GM12865 (cell line): ENCODE measurements at regions not wholly inside any gene's neighbourhood (a gene's known extent, or its start where the extent isn't known, plus 50 kb on each side); places are given as distances from the start of the nearest gene placed in this dataset.

ENCODE experiments used
- DNase-seq: peaks from one replicate; pipeline ENCODE4 v3.0.0; 2010; ENCODE audit warnings: low read depth
- H3K4me3 ChIP-seq: 2 replicates; pipeline ENCODE4 v1.5.1; 2011; ENCODE audit warnings: mild to moderate bottlenecking, low read depth, low read length, control low read depth
- CTCF ChIP-seq: IDR thresholded peaks from 2 replicates; pipeline ENCODE4 v1.5.1; 2011; ENCODE audit warnings: low read length, control low read depth, low read depth, inconsistent platforms; ENCODE audit not compliant: insufficient read depth; ENCODE audit errors: missing control alignments

GRCh38 chr14:101250948-101251811 is 310.1 kb upstream of the DIO3 start:
- TF ChIP-seq CTCF, result no peak
- no peak for DNase-seq
- no peak overlapping the region for H3K4me3 ChIP-seq

GRCh38 chr14:101251812-101252442 is 309.4 kb upstream of the DIO3 start:
- no peak overlapping the region for H3K4me3 ChIP-seq
- TF ChIP-seq CTCF, result no peak

GRCh38 chr14:101252443-101253214 is 308.7 kb upstream of the DIO3 start:
- TF ChIP-seq CTCF, result no peak
- no peak overlapping the region for H3K4me3 ChIP-seq
- no peak for DNase-seq

More at GRCh38 chr14:101251812-101252442, 309.4 kb upstream of the DIO3 start:
- no peak for DNase-seq

GRCh38 chr14:101253948-101254347 is 307.3 kb upstream of the DIO3 start:
- no peak for TF ChIP-seq CTCF
- DNase-seq, result no peak
- H3K4me3 ChIP-seq, result no peak overlapping the region

GRCh38 chr14:101254805-101255764 is 306.2 kb upstream of the DIO3 start:
- no peak for TF ChIP-seq CTCF
- no peak overlapping the region for H3K4me3 ChIP-seq
- no peak for DNase-seq

- H3K4me3 ChIP-seq, result no peak overlapping the region
- TF ChIP-seq CTCF, result no peak
- DNase-seq, result no peak
Observed at GRCh38 chr14:101255765-101256125, 305.6 kb upstream of the DIO3 start.
